ENCODE measurements at regions not wholly inside any gene's neighbourhood (a gene's known extent, or its start where the extent isn't known, plus 50 kb on each side); places are given as distances from the start of the nearest gene placed in this dataset.

DNA sequence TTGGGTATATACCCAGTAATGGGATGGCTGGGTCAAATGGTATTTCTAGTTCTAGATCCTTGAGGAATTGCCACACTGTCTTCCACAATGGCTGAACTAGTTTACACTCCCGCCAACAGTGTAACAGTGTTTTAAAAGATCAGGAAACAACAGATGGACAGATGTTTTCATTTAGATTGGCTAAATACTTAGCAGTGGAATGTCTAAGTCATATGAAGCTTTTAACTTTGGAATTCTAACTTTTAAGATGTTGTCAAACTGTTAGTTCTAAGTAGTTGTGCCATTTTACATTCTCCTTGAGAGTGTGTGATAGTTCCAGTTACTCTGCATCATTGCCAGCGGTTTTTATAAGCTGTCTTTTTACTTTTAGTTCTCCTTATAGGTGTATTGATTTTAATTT is 688.8 kb downstream of the SEMA5A start:
- TF ChIP-seq CTCF (IDR thresholded peaks at IDR 0.05 in 2 of 3, conservative IDR thresholded peaks at IDR 0.05 in 1 of 3; ENCODE audit: borderline replicate concordance in 1 of 3, insufficient read depth in 1 of 3, low read depth in 2 of 3, low read length in 2 of 3): no peak
- TF ChIP-seq REST (IDR thresholded peaks at IDR 0.05; ENCODE audit: low read depth): no peak
- no peak for TF ChIP-seq SRF (IDR thresholded peaks at IDR 0.05; ENCODE audit: low read depth)
- TF ChIP-seq, protein P1, sequence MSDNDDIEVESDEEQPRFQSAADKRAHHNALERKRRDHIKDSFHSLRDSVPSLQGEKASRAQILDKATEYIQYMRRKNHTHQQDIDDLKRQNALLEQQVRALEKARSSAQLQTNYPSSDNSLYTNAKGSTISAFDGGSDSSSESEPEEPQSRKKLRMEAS (IDR thresholded peaks at IDR 0.05): no peak
- no peak for TF ChIP-seq SIN3A (IDR thresholded peaks at IDR 0.05; ENCODE audit: low read depth)
- TF ChIP-seq EZH2phosphoT487 (IDR thresholded peaks at IDR 0.05; ENCODE audit: borderline replicate concordance): no peak
- TF ChIP-seq POLR2A (IDR thresholded peaks at IDR 0.05; ENCODE audit: borderline replicate concordance, extremely low read depth, insufficient read depth, insufficient read length): no peak
- TF ChIP-seq EZH2 (IDR thresholded peaks at IDR 0.05): no peak
- no peak for TF ChIP-seq ZNF274 (IDR thresholded peaks at IDR 0.05; ENCODE audit: low read depth, low read length)
- no peak for TF ChIP-seq ZBTB33 (IDR thresholded peaks at IDR 0.05; ENCODE audit: extremely low read depth, insufficient replicate concordance, low read length)
